ENCODE measurements at regions not wholly inside any gene's neighbourhood (a gene's known extent, or its start where the extent isn't known, plus 50 kb on each side); places are given as distances from the start of the nearest gene placed in this dataset.

DNA sequence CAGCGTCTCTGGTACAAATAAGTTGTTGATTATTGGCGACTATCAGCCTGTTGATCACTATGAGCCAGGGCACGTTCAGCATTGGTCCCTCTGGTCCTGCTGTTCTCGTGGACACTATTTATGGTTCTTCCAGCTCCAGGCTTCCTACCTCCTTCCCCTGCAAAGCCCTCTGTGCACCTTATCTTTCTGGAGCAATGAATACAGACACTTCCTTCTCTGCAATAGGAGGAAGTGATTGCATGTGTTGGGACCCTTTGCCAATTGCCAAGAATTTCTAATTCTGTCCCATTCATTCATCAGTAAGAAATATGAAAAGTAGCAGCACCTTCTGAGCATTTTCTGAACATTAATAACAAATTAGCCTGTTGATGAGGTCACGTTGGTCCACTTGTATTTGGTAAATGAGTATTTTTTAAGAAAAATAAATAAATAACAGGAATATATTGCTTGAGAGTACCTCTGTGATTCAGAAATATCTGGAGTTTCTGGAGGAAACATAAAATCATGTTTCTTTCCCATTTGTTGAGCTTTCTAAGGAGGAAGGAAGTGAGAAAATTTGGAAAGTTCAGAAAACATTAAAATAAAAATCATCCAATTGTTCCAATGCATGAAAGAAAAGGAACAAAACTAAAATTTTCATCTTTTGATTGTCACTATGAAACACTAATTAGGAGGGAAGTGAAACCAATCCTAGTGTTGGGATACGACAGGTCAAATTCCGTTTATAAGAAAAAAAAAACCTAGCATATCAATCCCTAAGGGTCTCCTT is 259.1 kb upstream of the KLF6 start:
- TF ChIP-seq MED1 (CRISPR knock-in tag; IDR thresholded peaks at IDR 0.05; ENCODE audit: borderline replicate concordance) (no peak), SP1 (CRISPR knock-in tag; IDR thresholded peaks at IDR 0.05) (no peak), NCOA4 (IDR thresholded peaks at IDR 0.05; ENCODE audit: partially characterized antibody) (no peak)
- TF ChIP-seq, protein P1, sequence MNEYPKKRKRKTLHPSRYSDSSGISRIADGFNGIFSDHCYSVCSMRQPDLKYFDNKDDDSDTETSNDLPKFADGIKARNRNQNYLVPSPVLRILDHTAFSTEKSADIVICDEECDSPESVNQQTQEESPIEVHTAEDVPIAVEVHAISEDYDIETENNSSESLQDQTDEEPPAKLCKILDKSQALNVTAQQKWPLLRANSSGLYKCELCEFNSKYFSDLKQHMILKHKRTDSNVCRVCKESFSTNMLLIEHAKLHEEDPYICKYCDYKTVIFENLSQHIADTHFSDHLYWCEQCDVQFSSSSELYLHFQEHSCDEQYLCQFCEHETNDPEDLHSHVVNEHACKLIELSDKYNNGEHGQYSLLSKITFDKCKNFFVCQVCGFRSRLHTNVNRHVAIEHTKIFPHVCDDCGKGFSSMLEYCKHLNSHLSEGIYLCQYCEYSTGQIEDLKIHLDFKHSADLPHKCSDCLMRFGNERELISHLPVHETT (CRISPR knock-in tag; conservative IDR thresholded peaks at IDR 0.05 in 1 of 2, IDR thresholded peaks at IDR 0.05 in 1 of 2): no peak

Data from K562 (cell line).